HepG2 (cell line): ENCODE measurements at regions not wholly inside any gene's neighbourhood (a gene's known extent, or its start where the extent isn't known, plus 50 kb on each side); places are given as distances from the start of the nearest gene placed in this dataset.

Source experiments
- ATAC-seq: fragments of 200-7000 bp; cut with Tn5 transposase; 3 replicates; pipeline ENCODE4 v1.9.1; 2020; ENCODE audit warnings: mild to moderate bottlenecking, moderate library complexity
- BruUV-seq: library from RNA; stranded (reverse); fragments of 400-500 nt; replicated peaks from 2 replicates; lab custom pipeline; 2021; lab: Mats Ljungman, UMichigan
- CTCF ChIA-PET: fragments of 300-600 bp; formaldehyde crosslinking; extraction: SDS; loops from one replicate; lab custom pipeline; 2021; ENCODE audit warnings: low total read pairs, inconsistent platforms, low intra/inter-chr PET ratio; lab: Yijun Ruan, JAX
- POLR2A ChIA-PET: fragments of 350-600 bp; sonication (Branson Sonifier 250); formaldehyde crosslinking; loops from one replicate; lab custom pipeline; 2020; ENCODE audit warnings: antibody characterized with exemption, inconsistent platforms; lab: Yijun Ruan, JAX
- DNase-seq: peaks from one replicate; pipeline ENCODE4 v3.0.0-alpha.2; 2015; ENCODE audit warnings: low spot score
- FAIRE-seq: peaks from 3 replicates; lab custom pipeline; 2011; peaks lifted over from hg19 to GRCh38; lab: Jason Lieb, UNC
- H2AFZ ChIP-seq: one replicate; pipeline ENCODE4 v1.6.1; 2011; ENCODE audit warnings: low read length, inconsistent platforms
- H3K27ac ChIP-seq: fragments of 300-600 bp; 3 replicates; pipeline ENCODE4 v1.8.0; 2011; ENCODE audit warnings: mixed run types, mild to moderate bottlenecking, mixed read lengths, low read length, inconsistent platforms; ENCODE audit not compliant: insufficient read depth; ENCODE audit errors: extremely low read length
- H3K27me3 ChIP-seq, 2 experiments: fragments of 200-600 bp in 1 of 2; 2 replicates in 1 of 2; 3 replicates in 1 of 2; pipeline versions ENCODE4 v1.6.0 to v1.8.0; 2011; ENCODE audit warnings: low read length in 2 of 2, mild to moderate bottlenecking in 2 of 2, moderate library complexity in 2 of 2, inconsistent platforms in 1 of 2; ENCODE audit not compliant: insufficient read depth in 2 of 2, control insufficient read depth in 1 of 2
- H3K36me3 ChIP-seq, 2 experiments: fragments of 200-600 bp in 1 of 2; replicated peaks in 1 of 2; 2 replicates in 1 of 2; 3 replicates in 1 of 2; pipeline versions ENCODE4 v1.5.1 to v1.8.0; 2011; ENCODE audit warnings: low read length in 2 of 2, inconsistent platforms in 1 of 2; ENCODE audit not compliant: insufficient read depth in 2 of 2, control insufficient read depth in 1 of 2
- H3K4me1 ChIP-seq: 2 replicates; pipeline ENCODE4 v1.5.1; 2012; ENCODE audit warnings: low read length, inconsistent platforms; ENCODE audit not compliant: insufficient read depth
- H3K4me2 ChIP-seq: 2 replicates; pipeline ENCODE4 v1.6.0; 2011; ENCODE audit warnings: low read depth, low read length, inconsistent platforms
- H3K4me3 ChIP-seq, 3 experiments: fragments of 200-600 bp in 1 of 3; sonication (generic), shearing (Covaris generic) in 1 of 3; replicated peaks in 1 of 3; 2 replicates each; pipeline ENCODE4 v1.5.1; 2011 to 2016; ENCODE audit warnings: low read length in 3 of 3, inconsistent platforms in 2 of 3, low read depth in 2 of 3, mild to moderate bottlenecking in 2 of 3, control low read depth in 1 of 3, mixed read lengths in 1 of 3; ENCODE audit not compliant: insufficient read depth in 1 of 3
- H3K79me2 ChIP-seq: one replicate; pipeline ENCODE4 v1.6.1; 2011; ENCODE audit warnings: low read length, inconsistent platforms; ENCODE audit not compliant: insufficient read depth
- H3K9ac ChIP-seq: 2 replicates; pipeline ENCODE4 v1.6.0; 2011; ENCODE audit warnings: mild to moderate bottlenecking, low read depth, low read length, inconsistent platforms; ENCODE audit not compliant: insufficient read depth
- H3K9me3 ChIP-seq: 2 replicates; pipeline ENCODE4 v1.5.1; 2012; ENCODE audit warnings: mild to moderate bottlenecking, low read length
- H4K20me1 ChIP-seq: 2 replicates; pipeline ENCODE4 v1.6.0; 2011; ENCODE audit warnings: inconsistent platforms, mild to moderate bottlenecking, low read length, moderate library complexity; ENCODE audit not compliant: insufficient read depth
- ARNTL ChIP-seq: sonication (generic); formaldehyde crosslinking; IDR thresholded peaks from 2 replicates; pipeline ENCODE4 v1.4.0; 2020; ENCODE audit warnings: mild to moderate bottlenecking, missing genetic modification reagents
- KLF15 ChIP-seq: sonication (generic); formaldehyde crosslinking; IDR thresholded peaks from 2 replicates; pipeline ENCODE4 v1.8.1; 2023; ENCODE audit warnings: borderline replicate concordance, mild to moderate bottlenecking, inconsistent platforms, missing genetic modification reagents, mixed read lengths
- NFE2L2 ChIP-seq: fragments of 150-350 bp; IDR thresholded peaks from 2 replicates; pipeline ENCODE4 v1.6.1; 2014; ENCODE audit warnings: low read length
- NPAS2 ChIP-seq: sonication (generic); formaldehyde crosslinking; IDR thresholded peaks from 2 replicates; pipeline ENCODE4 v1.8.0; 2022; ENCODE audit warnings: mild to moderate bottlenecking, missing genetic modification reagents, borderline replicate concordance
- SKI ChIP-seq: fragments of 450-650 bp; IDR thresholded peaks from one replicate; pipeline ENCODE4 v1.6.1; 2018; ENCODE audit warnings: mild to moderate bottlenecking; ENCODE audit not compliant: partially characterized antibody
- SOX13 ChIP-seq, 3 experiments: fragments of 450-650 bp in 1 of 3; sonication (generic) in 1 of 3; formaldehyde crosslinking in 1 of 3; IDR thresholded peaks in 2 of 3; conservative IDR thresholded peaks in 1 of 3; 2 replicates each; pipeline versions ENCODE4 v1.5.0 to v1.6.1; 2016 to 2020; ENCODE audit warnings: antibody characterized with exemption in 1 of 3, mild to moderate bottlenecking in 1 of 3, missing compliant biosample characterization in 1 of 3, missing genetic modification reagents in 1 of 3, moderate library complexity in 1 of 3
- THAP7 ChIP-seq: sonication (generic); formaldehyde crosslinking; IDR thresholded peaks from 2 replicates; pipeline ENCODE4 v1.8.1; 2023; ENCODE audit warnings: mild to moderate bottlenecking, missing genetic modification reagents
- ZBTB20 ChIP-seq: sonication (generic); formaldehyde crosslinking; IDR thresholded peaks from 2 replicates; pipeline ENCODE4 v1.8.1; 2023; ENCODE audit warnings: missing genetic modification reagents, low read depth, mild to moderate bottlenecking, borderline replicate concordance
- ZFY ChIP-seq: sonication (generic); formaldehyde crosslinking; IDR thresholded peaks from 2 replicates; pipeline ENCODE4 v1.4.0; 2020; ENCODE audit warnings: missing genetic modification reagents
- WGBS: methylation state at CpG from one replicate; pipeline ENCODE4 v1.1.6; 2017; ENCODE audit warnings: low lambda C conversion rate; 5-methylcytosine and 5-hydroxymethylcytosine counted together
- in situ Hi-C: cut with HindIII; loops from 2 replicates; pipeline ENCODE4 v1.10.0; 2017; ENCODE audit warnings: low pct_unique_long_range_greater_than_20kb; ENCODE audit not compliant: extremely low pct_ligation_motif_present
- intact Hi-C: fragments of 100-400 bp; cut with micrococcal nuclease; formaldehyde crosslinking; loops from one replicate; pipeline ENCODE4 v1.10.0; 2022; ENCODE audit not compliant: unreplicated experiment

GRCh38 chr1:102799496-102799895 lies 308.8 kb downstream of the COL11A1 start:
- ATAC-seq = no peak

GRCh38 chr1:102798718-102799117 lies 309.6 kb downstream of the COL11A1 start:
- Histone ChIP-seq H3K27me3 (no peaks in the 10 kb centered on the region), H3K9me3 (no peaks in the 10 kb centered on the region; the same call in 1 of the 2 replicates), H3K36me3 (no peaks in the 10 kb centered on the region), H3K4me2 (no peak overlapping the region), H3K4me3 (no peak overlapping the region), H2AFZ (no peak overlapping the region), H3K27ac (no peak overlapping the region), H3K79me2 (no peaks in the 10 kb centered on the region), H3K9ac (no peak overlapping the region), H3K4me1 (no peaks in the 10 kb centered on the region), H4K20me1 (no peaks in the 10 kb centered on the region)
- TF ChIP-seq SKI = no peak
- BruUV-seq = no TSS peak
- no peak for FAIRE-seq
- ChIA-PET POLR2A (no interaction called here), CTCF (no interaction called here)
- no peak for ATAC-seq
- DNase-seq = no peak
- intact Hi-C loops (no loop called here), in situ Hi-C loops (no loop called here)

More at GRCh38 chr1:102799496-102799895, 308.8 kb downstream of the COL11A1 start:
- Histone ChIP-seq H3K36me3 (no peaks in the 10 kb centered on the region), H3K4me1 (no peaks in the 10 kb centered on the region), H3K9me3 (no peaks in the 10 kb centered on the region; the same call in 1 of the 2 replicates), H3K27me3 (no peaks in the 10 kb centered on the region), H3K4me2 (no peak overlapping the region), H3K79me2 (no peaks in the 10 kb centered on the region), H3K27ac (no peak overlapping the region), H4K20me1 (no peaks in the 10 kb centered on the region), H3K9ac (no peak overlapping the region), H3K4me3 (no peak overlapping the region), H2AFZ (no peak overlapping the region)
- intact Hi-C loops = no loop called here
- 4% methylated on average over 1 of the region's 1 CpG for WGBS
- ChIA-PET POLR2A (no interaction called here), CTCF (no interaction called here)
- TF ChIP-seq ZFY (no peak), KLF15 (CRISPR knock-in tag) (no peak), NPAS2 (CRISPR knock-in tag) (no peak), ARNTL (CRISPR knock-in tag) (no peak), NFE2L2 (no peak), THAP7 (no peak), SOX13 (IDR thresholded peaks at IDR 0.05) (no peak), SOX13 (CRISPR knock-in tag; conservative IDR thresholded peaks at IDR 0.05 in 1 of 2, IDR thresholded peaks at IDR 0.05 in 1 of 2) (no peak), ZBTB20 (no peak)
- FAIRE-seq = no peak
- no TSS peak for BruUV-seq
- DNase-seq = no peak
- in situ Hi-C loops = no loop called here
